ENCODE measurements at regions not wholly inside any gene's neighbourhood (a gene's known extent, or its start where the extent isn't known, plus 50 kb on each side); places are given as distances from the start of the nearest gene placed in this dataset.

DNA sequence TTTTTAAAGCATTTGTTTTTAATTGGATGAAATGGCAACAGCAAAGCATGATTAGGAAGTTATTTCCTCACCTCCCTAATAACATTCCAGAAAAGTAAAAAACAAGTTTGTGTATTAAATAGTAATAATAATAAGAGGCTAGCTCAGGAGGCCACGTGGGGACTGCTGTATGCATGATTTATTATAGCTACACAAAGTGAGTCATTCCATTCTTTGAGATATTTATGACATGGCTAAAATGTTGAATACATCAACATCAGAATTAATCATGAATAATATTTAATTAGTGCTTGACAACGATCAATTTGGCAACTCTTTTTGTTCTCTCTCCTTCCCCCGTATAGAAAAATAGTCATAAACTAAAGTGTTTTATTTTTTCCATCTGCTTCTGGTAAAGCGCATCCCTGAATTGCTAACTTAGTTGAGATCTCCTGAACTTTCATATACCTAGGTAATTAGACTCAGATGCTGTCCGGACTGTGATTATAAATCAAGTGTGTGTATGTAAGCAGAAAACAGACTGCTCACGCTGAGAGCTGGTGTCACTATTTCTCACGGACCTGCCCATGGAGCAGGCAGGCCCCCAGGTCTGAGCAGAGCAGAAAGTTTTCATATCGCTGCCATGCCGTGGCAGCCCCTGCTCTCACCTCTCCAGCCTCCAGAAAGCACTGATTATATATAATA lies 125.7 kb downstream of the WT1 start:
- no peaks in the 10 kb centered on the region for H3K27me3 ChIP-seq (replicated peaks; ENCODE audit: insufficient read depth, low read depth, low read length, poor library complexity)
- ChIA-PET CTCF (interaction anchor here (2.0 kb wide), 1 partner anchor 14 kb away, joined by 8 read pairs; no protein-coding TSS in a partner anchor), POLR2A (ENCODE audit: low non-redundant PET) (no interaction called here)
- H3K9me3 ChIP-seq (ENCODE audit: low read depth, low read length, poor library complexity, severe bottlenecking), result no peaks in the 10 kb centered on the region
- TF ChIP-seq, protein P1, sequence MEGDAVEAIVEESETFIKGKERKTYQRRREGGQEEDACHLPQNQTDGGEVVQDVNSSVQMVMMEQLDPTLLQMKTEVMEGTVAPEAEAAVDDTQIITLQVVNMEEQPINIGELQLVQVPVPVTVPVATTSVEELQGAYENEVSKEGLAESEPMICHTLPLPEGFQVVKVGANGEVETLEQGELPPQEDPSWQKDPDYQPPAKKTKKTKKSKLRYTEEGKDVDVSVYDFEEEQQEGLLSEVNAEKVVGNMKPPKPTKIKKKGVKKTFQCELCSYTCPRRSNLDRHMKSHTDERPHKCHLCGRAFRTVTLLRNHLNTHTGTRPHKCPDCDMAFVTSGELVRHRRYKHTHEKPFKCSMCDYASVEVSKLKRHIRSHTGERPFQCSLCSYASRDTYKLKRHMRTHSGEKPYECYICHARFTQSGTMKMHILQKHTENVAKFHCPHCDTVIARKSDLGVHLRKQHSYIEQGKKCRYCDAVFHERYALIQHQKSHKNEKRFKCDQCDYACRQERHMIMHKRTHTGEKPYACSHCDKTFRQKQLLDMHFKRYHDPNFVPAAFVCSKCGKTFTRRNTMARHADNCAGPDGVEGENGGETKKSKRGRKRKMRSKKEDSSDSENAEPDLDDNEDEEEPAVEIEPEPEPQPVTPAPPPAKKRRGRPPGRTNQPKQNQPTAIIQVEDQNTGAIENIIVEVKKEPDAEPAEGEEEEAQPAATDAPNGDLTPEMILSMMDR (conservative IDR thresholded peaks at IDR 0.05; ENCODE audit: low read depth, low read length), result no peak
- TF ChIP-seq EZH2 (IDR thresholded peaks at IDR 0.05; ENCODE audit: borderline replicate concordance, low read depth, low read length, poor library complexity, severe bottlenecking), result no peak
- peaks cover 15% of the 10 kb centered on the region for H3K4me1 ChIP-seq (ENCODE audit: insufficient read depth, low read length, poor library complexity, severe bottlenecking)
- DNase-seq (ENCODE audit: low spot score), result no peak
- no peak overlapping the region for H3K4me3 ChIP-seq (ENCODE audit: low read depth, low read length, poor library complexity, severe bottlenecking)
- BruUV-seq (replicated peaks), result no TSS peak
- intact Hi-C loops (cut with micrococcal nuclease; ENCODE audit: unreplicated experiment), result loop anchor here (2.0 kb wide), 1 partner anchor 19 kb away; no protein-coding TSS in a partner anchor
- H3K36me3 ChIP-seq (ENCODE audit: insufficient read depth, low read length, poor library complexity, severe bottlenecking), result no peaks in the 10 kb centered on the region
- H3K27ac ChIP-seq (ENCODE audit: low read depth, low read length, poor library complexity, severe bottlenecking), result no peak overlapping the region

DNA sequence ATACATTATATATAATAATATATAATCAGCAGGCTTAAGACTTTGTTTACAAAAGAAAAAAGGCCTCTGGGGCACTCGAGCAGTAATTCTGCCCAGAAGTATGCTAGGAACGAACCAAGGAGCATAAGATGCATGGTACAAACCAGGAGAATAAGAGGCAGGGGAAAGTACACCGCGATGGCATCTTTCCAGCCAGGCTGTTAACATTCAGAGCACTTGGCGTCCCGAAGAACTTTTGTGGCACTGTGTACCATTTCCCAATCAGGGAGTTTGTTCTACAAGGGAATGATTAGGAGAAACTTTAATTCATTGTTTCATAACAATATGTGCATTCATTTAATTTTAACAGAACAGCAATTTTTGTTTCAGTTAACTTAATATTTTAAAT lies 125.1 kb downstream of the WT1 start:
- BruUV-seq (replicated peaks), result no TSS peak
- H3K9me3 ChIP-seq (ENCODE audit: low read depth, low read length, poor library complexity, severe bottlenecking), result no peaks in the 10 kb centered on the region
- DNase-seq (ENCODE audit: low spot score), result no peak
- no peaks in the 10 kb centered on the region for H3K36me3 ChIP-seq (ENCODE audit: insufficient read depth, low read length, poor library complexity, severe bottlenecking)
- H3K4me1 ChIP-seq (ENCODE audit: insufficient read depth, low read length, poor library complexity, severe bottlenecking), result peaks cover 15% of the 10 kb centered on the region
- CTCF ChIA-PET, result interaction anchor here (0.6 to 2.0 kb wide), 2 partner anchors 13 to 23 kb away, joined by 8 to 11 read pairs; no protein-coding TSS in a partner anchor
- no peaks in the 10 kb centered on the region for H3K27me3 ChIP-seq (replicated peaks; ENCODE audit: insufficient read depth, low read depth, low read length, poor library complexity)
- TF ChIP-seq EZH2 (IDR thresholded peaks at IDR 0.05; ENCODE audit: borderline replicate concordance, low read depth, low read length, poor library complexity, severe bottlenecking), result no peak
- TF ChIP-seq, protein P1 (conservative IDR thresholded peaks at IDR 0.05; ENCODE audit: low read depth, low read length), result no peak
- intact Hi-C loops (cut with micrococcal nuclease; ENCODE audit: unreplicated experiment), result loop anchor here (2.0 kb wide), 1 partner anchor 19 kb away; no protein-coding TSS in a partner anchor
- no peak overlapping the region for H3K4me3 ChIP-seq (ENCODE audit: low read depth, low read length, poor library complexity, severe bottlenecking)
- H3K27ac ChIP-seq (ENCODE audit: low read depth, low read length, poor library complexity, severe bottlenecking), result no peak overlapping the region
- POLR2A ChIA-PET (ENCODE audit: low non-redundant PET), result interaction anchor here (0.6 kb wide), 1 partner anchor 76 kb away, joined by 3 read pairs; no protein-coding TSS in a partner anchor

DNA sequence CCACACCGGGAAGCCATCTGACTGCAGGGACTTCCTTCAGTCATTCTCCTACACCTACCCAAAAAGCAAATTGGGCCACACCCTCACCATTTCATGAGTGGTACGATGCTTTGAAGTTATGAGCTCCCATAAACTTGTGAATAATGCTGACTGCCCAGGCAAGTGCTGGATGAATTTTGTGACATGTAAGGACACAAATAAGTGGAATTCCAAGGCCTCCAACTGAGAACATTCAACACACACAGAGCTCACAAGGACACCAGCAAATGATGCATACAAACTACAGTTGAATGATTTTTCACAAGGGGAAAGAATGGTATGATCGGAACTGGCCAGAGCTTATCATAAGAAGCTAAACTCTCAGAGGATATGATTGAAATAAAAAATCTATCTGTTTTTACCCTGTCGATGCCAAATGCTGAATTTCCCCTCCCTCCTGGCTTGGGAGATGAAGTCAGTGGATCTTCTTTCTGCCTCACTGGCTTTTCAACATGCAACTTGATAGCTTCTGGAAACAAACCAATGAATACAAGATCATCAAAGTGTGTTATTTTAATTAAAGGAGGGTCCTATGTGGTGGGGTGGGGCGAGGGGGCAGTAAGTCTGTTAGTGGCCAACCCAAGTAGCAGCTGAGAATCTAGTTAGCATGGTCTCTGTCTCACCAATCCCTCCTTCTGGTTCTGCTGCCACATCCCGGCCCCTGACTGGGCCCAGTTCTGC lies 123.8 kb downstream of the WT1 start:
- H3K27ac ChIP-seq (ENCODE audit: low read depth, low read length, poor library complexity, severe bottlenecking), result no peak overlapping the region
- H3K4me3 ChIP-seq (ENCODE audit: low read depth, low read length, poor library complexity, severe bottlenecking), result no peak overlapping the region
- CTCF ChIA-PET, result interaction anchor here (0.6 to 2.0 kb wide), 4 partner anchors 12 to 43 kb away, joined by 3 to 8 read pairs (median 4); no protein-coding TSS in a partner anchor
- no TSS peak for BruUV-seq (replicated peaks)
- DNase-seq (ENCODE audit: low spot score), result no peak
- no peaks in the 10 kb centered on the region for H3K9me3 ChIP-seq (ENCODE audit: low read depth, low read length, poor library complexity, severe bottlenecking)
- intact Hi-C loops (cut with micrococcal nuclease; ENCODE audit: unreplicated experiment), result loop anchor here (2.0 kb wide), 1 partner anchor 21 kb away; no protein-coding TSS in a partner anchor
- no peaks in the 10 kb centered on the region for H3K27me3 ChIP-seq (replicated peaks; ENCODE audit: insufficient read depth, low read depth, low read length, poor library complexity)
- H3K4me1 ChIP-seq (ENCODE audit: insufficient read depth, low read length, poor library complexity, severe bottlenecking), result peaks cover 15% of the 10 kb centered on the region
- TF ChIP-seq, protein P1 (conservative IDR thresholded peaks at IDR 0.05; ENCODE audit: low read depth, low read length), result no peak
- TF ChIP-seq EZH2 (IDR thresholded peaks at IDR 0.05; ENCODE audit: borderline replicate concordance, low read depth, low read length, poor library complexity, severe bottlenecking), result no peak
- no peaks in the 10 kb centered on the region for H3K36me3 ChIP-seq (ENCODE audit: insufficient read depth, low read length, poor library complexity, severe bottlenecking)
- POLR2A ChIA-PET (ENCODE audit: low non-redundant PET), result no interaction called here
